ENCODE measurements at regions not wholly inside any gene's neighbourhood (a gene's known extent, or its start where the extent isn't known, plus 50 kb on each side); places are given as distances from the start of the nearest gene placed in this dataset.

DNA sequence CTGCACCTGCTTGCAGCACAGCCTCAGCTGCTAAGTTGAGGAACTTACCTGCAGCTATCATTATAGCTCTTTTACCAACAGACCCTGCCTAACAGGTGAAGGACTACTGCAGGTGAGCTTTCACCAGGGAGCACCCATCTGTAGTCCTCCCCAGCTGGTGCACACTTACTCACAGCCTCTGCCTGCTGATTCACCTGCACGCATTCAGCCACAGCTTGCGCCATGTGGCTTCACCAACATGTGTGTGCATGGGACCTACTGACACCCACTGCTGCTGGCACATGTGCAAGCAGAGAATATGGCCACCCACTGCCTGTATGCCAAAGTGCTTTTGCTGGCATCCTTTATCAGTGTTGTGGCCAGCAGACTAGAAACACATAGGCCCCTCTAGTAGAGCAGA is 146.7 kb upstream of the KLHL4 start:
- TF ChIP-seq YY1 (IDR thresholded peaks at IDR 0.05; ENCODE audit: insufficient read depth, insufficient read length) (no peak), SUZ12 (IDR thresholded peaks at IDR 0.05; ENCODE audit: extremely low read depth, insufficient read depth, insufficient read length) (no peak), ZNF274 (IDR thresholded peaks at IDR 0.05; ENCODE audit: low read depth, low read length) (no peak)
